Mesodermal cell (in vitro differentiated cells): ENCODE measurements at regions not wholly inside any gene's neighbourhood (a gene's known extent, or its start where the extent isn't known, plus 50 kb on each side); places are given as distances from the start of the nearest gene placed in this dataset.

Source experiments
- H3K27ac ChIP-seq: 2 replicates; pipeline ENCODE4 v1.7.0; 2013; ENCODE audit warnings: mild to moderate bottlenecking, low read depth, low read length, moderate library complexity; ENCODE audit not compliant: severe bottlenecking
- H3K36me3 ChIP-seq: 2 replicates; pipeline ENCODE4 v1.7.1; 2013; ENCODE audit warnings: mild to moderate bottlenecking, low read length, moderate library complexity; ENCODE audit not compliant: control insufficient read depth, insufficient read depth
- H3K4me1 ChIP-seq: one replicate; pipeline ENCODE4 v1.7.1; 2013; ENCODE audit warnings: mild to moderate bottlenecking, low read length; ENCODE audit not compliant: insufficient read depth, control insufficient read depth, poor library complexity, severe bottlenecking
- H3K4me3 ChIP-seq: 2 replicates; pipeline ENCODE4 v1.7.0; 2013; ENCODE audit warnings: low read length, control low read depth, mild to moderate bottlenecking; ENCODE audit not compliant: insufficient read depth, poor library complexity, severe bottlenecking; ENCODE audit errors: extremely low read depth
- H3K9me3 ChIP-seq: 2 replicates; pipeline ENCODE4 v1.7.1; 2013; ENCODE audit warnings: mild to moderate bottlenecking, low read length, moderate library complexity; ENCODE audit not compliant: control insufficient read depth
- WGBS, 2 experiments: methylation state at CpG; one replicate each; pipeline ENCODE4 v1.1.5; 2013; ENCODE audit warnings: missing lambda C conversion rate in 2 of 2; ENCODE audit not compliant: insufficient coverage in 2 of 2; 5-methylcytosine and 5-hydroxymethylcytosine counted together

GRCh38 chr16:63312346-63312745 is 1276.1 kb upstream of the CDH8 start:
- no peaks in the 10 kb centered on the region for H3K9me3 ChIP-seq
- WGBS, 2 experiments: no CpG with 5 or more reads among the region's 1 CpG

DNA sequence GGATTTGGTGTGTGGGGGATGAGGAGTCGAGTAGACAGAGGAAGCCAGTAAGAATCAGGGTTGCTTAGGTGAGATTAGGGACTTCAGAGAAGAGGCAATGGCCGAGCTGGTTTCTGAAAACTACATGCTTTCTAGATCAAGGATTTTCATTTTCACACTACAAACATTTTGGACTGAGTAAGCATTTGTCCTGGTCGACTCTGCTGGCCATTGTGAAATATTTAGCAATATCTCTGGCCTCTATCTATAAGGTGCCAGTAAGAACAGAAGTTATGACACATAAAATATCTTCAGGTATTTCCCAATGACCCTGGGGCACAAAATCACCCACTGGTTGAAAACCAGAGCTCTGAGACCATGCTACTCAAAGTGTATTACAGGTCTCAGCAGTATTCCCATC is 1275.1 kb upstream of the CDH8 start:
- Histone ChIP-seq H3K4me3 (no peak overlapping the region), H3K9me3 (no peaks in the 10 kb centered on the region), H3K4me1 (peaks cover 8% of the 10 kb centered on the region), H3K27ac (no peak overlapping the region), H3K36me3 (no peaks in the 10 kb centered on the region)
- 83 to 96% methylated on average over 2 to 3 of the region's 3 CpGs for WGBS, 2 experiments

More at GRCh38 chr16:63312346-63312745, 1276.1 kb upstream of the CDH8 start:
- H3K4me3 ChIP-seq: no peak overlapping the region
- H3K36me3 ChIP-seq: no peaks in the 10 kb centered on the region
- no peak overlapping the region for H3K27ac ChIP-seq
- peaks cover 8% of the 10 kb centered on the region for H3K4me1 ChIP-seq

- no peaks in the 10 kb centered on the region for H3K9me3 ChIP-seq
- H3K4me1 ChIP-seq: no peaks in the 10 kb centered on the region
- no peaks in the 10 kb centered on the region for H3K36me3 ChIP-seq
- H3K4me3 ChIP-seq: no peak overlapping the region
- 80 to 82% methylated on average over 1 to 2 of the region's 2 CpGs for WGBS, 2 experiments
- no peak overlapping the region for H3K27ac ChIP-seq
Measured at GRCh38 chr16:63302811-63303210, 1266.6 kb upstream of the CDH8 start.

GRCh38 chr16:63301349-63301748 is 1265.1 kb upstream of the CDH8 start:
- H3K4me1 ChIP-seq: no peaks in the 10 kb centered on the region
- H3K27ac ChIP-seq: no peak overlapping the region
- H3K36me3 ChIP-seq: no peaks in the 10 kb centered on the region
- no peak overlapping the region for H3K4me3 ChIP-seq
- WGBS, 2 experiments: 58% methylated on average over 1 of the region's 1 CpG; no CpG with 5 or more reads in 1 of the 2 experiments
- H3K9me3 ChIP-seq: no peaks in the 10 kb centered on the region

DNA sequence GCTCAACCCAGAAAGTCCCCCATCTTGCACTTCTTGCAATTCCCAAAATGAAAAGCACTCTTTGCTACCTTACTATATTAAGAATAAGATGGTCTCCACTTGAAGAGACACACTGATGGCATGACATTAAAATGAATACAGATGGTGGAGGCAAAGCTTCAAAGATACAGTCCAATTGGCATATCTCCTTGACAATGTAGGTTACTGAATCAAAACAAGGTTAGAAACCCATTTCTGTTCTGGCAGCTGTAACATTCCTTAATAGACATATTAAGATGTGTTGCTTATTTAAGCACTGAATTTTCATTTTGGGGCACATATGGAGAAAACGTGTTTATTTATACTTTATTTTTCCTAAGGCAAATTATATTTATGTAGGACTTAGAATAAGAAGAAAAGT is 1262.8 kb upstream of the CDH8 start:
- no CpG with 5 or more reads among the region's 1 CpG for whole genome bisulfite sequencing, 2 experiments
- Histone ChIP-seq H3K27ac (no peak overlapping the region), H3K9me3 (no peaks in the 10 kb centered on the region), H3K36me3 (no peaks in the 10 kb centered on the region), H3K4me1 (no peaks in the 10 kb centered on the region), H3K4me3 (no peak overlapping the region)

DNA sequence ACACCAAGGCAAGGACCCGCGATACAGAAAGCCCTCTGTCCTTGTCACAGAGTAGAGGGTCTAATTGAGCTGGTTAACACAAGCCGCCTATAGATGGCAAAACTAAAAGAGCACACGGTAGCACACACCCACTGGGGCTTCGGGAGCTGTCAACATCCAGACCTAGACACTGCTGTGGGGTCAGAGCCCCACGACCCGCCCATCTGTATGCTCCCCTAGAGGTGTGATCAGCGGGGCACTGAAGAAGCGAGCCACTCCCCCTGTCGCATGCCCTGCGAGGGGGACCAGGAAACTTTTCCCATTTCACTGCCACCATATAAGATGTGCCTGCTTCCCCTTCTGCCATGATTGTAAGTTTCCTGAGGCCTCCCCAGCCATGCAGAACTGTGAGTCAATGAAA is 1255.8 kb upstream of the CDH8 start:
- H3K36me3 ChIP-seq: no peaks in the 10 kb centered on the region
- WGBS, 2 experiments: 90 to 94% methylated on average over 9 to 11 of the region's 11 CpGs
- no peaks in the 10 kb centered on the region for H3K9me3 ChIP-seq
- H3K27ac ChIP-seq: no peak overlapping the region
- no peaks in the 10 kb centered on the region for H3K4me1 ChIP-seq
- H3K4me3 ChIP-seq: no peak overlapping the region

DNA sequence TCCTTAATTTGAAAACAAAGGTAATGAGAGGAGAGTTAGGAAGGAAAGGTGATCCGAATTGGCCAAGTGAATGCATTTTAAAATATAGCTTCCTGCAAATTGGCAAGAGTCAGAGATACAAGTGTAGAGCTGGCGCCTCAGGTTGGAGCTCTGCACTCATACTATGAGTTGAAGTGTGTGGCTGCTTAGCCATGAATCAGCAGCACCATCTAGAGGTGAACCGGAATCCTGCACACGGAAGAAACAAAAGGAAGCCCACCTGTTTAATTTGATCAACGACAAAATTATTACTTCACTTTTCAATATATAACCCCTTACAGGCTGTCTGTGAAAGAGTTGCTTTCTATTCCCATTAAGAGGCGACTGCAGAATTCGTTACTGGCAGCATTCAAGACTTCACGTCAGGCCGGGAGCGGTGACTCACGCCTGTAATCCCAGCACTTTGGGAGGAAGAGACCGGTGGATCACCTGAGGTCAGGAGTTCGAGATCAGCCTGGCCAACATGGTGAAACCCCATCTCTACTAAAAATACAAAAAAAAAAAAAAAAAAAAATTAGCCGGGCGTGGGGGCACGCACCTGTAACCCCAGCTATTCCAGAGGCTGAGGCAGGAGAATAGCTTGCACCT is 1253.7 kb upstream of the CDH8 start:
- Histone ChIP-seq H3K27ac (no peak overlapping the region), H3K4me3 (no peak overlapping the region), H3K4me1 (no peaks in the 10 kb centered on the region), H3K9me3 (no peaks in the 10 kb centered on the region), H3K36me3 (no peaks in the 10 kb centered on the region)
- WGBS, 2 experiments: 53 to 62% methylated on average over 7 to 9 of the region's 16 CpGs

- Histone ChIP-seq H3K36me3 (no peaks in the 10 kb centered on the region), H3K27ac (no peak overlapping the region), H3K4me1 (no peaks in the 10 kb centered on the region), H3K4me3 (no peak overlapping the region), H3K9me3 (no peaks in the 10 kb centered on the region)
- WGBS, 2 experiments: no CpG with 5 or more reads among the region's 2 CpGs
Measured at GRCh38 chr16:63287401-63287800, 1251.2 kb upstream of the CDH8 start.

DNA sequence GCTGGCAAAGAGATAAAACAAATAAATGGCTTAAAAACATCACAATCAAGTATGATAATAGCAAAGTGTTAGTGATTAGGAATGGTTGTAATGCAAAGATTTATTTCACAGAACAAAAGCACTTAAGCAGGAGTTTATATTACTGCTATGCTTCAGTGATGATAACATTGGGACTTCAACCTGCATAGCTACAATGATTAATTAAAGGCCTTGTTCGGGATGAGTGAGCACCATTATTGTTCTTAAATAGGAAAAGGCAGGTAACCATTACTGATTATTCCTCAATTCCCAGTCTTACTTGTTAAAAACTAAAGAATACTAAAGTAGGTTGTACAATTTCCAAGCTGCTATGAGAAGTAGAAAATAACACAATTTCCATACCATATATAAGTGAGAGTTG is 1247.5 kb upstream of the CDH8 start:
- no peak overlapping the region for H3K27ac ChIP-seq
- no CpG with 5 or more reads among the region's 1 CpG for WGBS, 2 experiments
- no peaks in the 10 kb centered on the region for H3K36me3 ChIP-seq
- H3K4me3 ChIP-seq: no peak overlapping the region
- H3K9me3 ChIP-seq: no peaks in the 10 kb centered on the region
- no peaks in the 10 kb centered on the region for H3K4me1 ChIP-seq

DNA sequence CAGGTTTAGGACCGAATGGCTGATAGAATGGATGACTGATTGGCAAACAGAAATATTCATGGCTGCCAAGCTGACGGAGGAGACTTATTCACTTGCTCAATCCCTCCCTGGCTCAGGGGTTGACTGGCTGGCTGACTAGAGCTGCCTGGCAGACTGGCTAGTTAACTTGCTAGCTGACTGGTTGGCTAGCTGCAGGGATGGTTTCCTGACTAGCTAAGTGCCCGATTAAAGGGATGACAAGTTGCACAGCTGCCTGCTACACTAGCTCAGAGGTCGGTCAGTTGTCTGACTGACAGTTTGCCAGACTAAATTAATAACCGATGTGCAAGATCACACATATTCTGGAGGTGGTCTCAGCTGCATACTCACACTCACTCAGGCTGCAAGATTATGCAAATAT is 1208.4 kb upstream of the CDH8 start:
- H3K36me3 ChIP-seq: no peaks in the 10 kb centered on the region
- H3K9me3 ChIP-seq: no peaks in the 10 kb centered on the region
- no peak overlapping the region for H3K4me3 ChIP-seq
- H3K27ac ChIP-seq: no peak overlapping the region
- WGBS, 2 experiments: 87 to 96% methylated on average over 4 to 5 of the region's 5 CpGs
- no peaks in the 10 kb centered on the region for H3K4me1 ChIP-seq

GRCh38 chr16:63241497-63242028 is 1205.3 kb upstream of the CDH8 start:
- H3K4me1 ChIP-seq: no peaks in the 10 kb centered on the region
- WGBS, 2 experiments: 80 to 92% methylated on average over 1 to 4 of the region's 5 CpGs
- no peaks in the 10 kb centered on the region for H3K36me3 ChIP-seq
- no peak overlapping the region for H3K4me3 ChIP-seq
- H3K9me3 ChIP-seq: no peaks in the 10 kb centered on the region
- no peak overlapping the region for H3K27ac ChIP-seq
